ENCODE measurements at regions not wholly inside any gene's neighbourhood (a gene's known extent, or its start where the extent isn't known, plus 50 kb on each side); places are given as distances from the start of the nearest gene placed in this dataset.
"Not testable (repeated sequence)": the region's sequence is repeated elsewhere in the genome, so short reads cannot be mapped to it uniquely, and the experiment has no call there.

DNA sequence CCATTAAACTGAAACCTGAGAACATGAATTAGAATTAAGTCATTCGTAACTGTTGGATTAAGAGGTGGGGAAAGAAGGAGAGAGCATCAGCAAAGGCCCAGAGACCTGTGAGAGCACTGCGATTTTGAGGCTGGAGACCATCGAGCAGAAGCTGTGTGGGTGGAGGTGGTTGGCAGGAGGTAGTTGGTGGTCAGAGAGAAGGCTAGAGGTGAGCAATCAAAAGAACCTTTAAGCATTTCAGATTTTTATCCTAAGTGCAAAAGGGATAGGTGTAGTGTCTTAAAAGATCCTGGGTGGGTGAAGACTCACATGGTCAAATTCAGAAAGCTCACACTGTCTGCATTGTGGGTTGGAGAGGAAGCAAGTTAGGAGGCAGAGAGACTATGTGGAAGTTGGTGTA, 65.1 kb upstream of the TEX264 start:
- TF ChIP-seq EP300 (IDR thresholded peaks at IDR 0.05; ENCODE audit: low read depth) (no peak), POLR2A (IDR thresholded peaks at IDR 0.05) (no peak), POLR2AphosphoS5 (IDR thresholded peaks at IDR 0.05) (no peak)
- TF ChIP-seq, protein P1, sequence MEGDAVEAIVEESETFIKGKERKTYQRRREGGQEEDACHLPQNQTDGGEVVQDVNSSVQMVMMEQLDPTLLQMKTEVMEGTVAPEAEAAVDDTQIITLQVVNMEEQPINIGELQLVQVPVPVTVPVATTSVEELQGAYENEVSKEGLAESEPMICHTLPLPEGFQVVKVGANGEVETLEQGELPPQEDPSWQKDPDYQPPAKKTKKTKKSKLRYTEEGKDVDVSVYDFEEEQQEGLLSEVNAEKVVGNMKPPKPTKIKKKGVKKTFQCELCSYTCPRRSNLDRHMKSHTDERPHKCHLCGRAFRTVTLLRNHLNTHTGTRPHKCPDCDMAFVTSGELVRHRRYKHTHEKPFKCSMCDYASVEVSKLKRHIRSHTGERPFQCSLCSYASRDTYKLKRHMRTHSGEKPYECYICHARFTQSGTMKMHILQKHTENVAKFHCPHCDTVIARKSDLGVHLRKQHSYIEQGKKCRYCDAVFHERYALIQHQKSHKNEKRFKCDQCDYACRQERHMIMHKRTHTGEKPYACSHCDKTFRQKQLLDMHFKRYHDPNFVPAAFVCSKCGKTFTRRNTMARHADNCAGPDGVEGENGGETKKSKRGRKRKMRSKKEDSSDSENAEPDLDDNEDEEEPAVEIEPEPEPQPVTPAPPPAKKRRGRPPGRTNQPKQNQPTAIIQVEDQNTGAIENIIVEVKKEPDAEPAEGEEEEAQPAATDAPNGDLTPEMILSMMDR (IDR thresholded peaks at IDR 0.05) = no peak
- no peaks in the 10 kb centered on the region for H3K27me3 ChIP-seq
- intact Hi-C loops (cut with DNase I; ENCODE audit: low total_unique reads) = no loop called here
- in situ Hi-C loops (cut with MboI; ENCODE audit: low pct_ligation_motif_present in 1 of 4, low pct_unique_long_range_greater_than_20kb in 1 of 4, low sequenced_read_pairs in 3 of 4) = no loop called here
- H3K4me1 ChIP-seq = no peaks in the 10 kb centered on the region
- H3K9me3 ChIP-seq = no peaks in the 10 kb centered on the region
- no peaks in the 10 kb centered on the region for H3K36me3 ChIP-seq
- H3K27ac ChIP-seq = no peak overlapping the region
- H3K4me3 ChIP-seq = no peak overlapping the region
- WGBS, 2 donors (ENCODE audit: low coverage in 1 of 2) = 84 to 86% methylated on average over 2 to 3 of the region's 3 CpGs
- no peak for DNase-seq

DNA sequence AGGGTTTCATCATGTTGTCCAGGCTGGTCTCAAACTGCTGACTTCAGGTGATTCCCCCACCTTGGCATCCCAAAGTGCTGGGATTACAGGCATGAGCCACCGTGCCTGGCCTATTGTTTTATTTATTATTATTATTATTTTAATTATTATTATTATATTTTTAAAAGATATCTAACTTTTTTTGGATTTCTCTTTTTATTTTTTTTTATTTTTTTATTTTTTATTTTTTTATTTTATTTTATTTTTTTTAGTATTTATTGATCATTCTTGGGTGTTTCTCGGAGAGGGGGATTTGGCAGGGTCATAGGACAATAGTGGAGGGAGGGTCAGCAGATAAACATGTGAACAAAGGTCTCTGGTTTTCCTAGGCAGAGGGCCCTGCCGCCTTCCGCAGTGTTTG, 64.2 kb upstream of the TEX264 start:
- H3K27me3 ChIP-seq; H3K4me3 ChIP-seq; DNase-seq; H3K4me1 ChIP-seq; in situ Hi-C loops (cut with MboI; ENCODE audit: low pct_ligation_motif_present in 1 of 4, low pct_unique_long_range_greater_than_20kb in 1 of 4, low sequenced_read_pairs in 3 of 4); H3K9me3 ChIP-seq; H3K27ac ChIP-seq; intact Hi-C loops (cut with DNase I; ENCODE audit: low total_unique reads); H3K36me3 ChIP-seq: not testable (repeated sequence)
- WGBS, 2 donors (ENCODE audit: low coverage in 1 of 2) = 87 to 96% methylated on average over 4 of the region's 4 CpGs

DNA sequence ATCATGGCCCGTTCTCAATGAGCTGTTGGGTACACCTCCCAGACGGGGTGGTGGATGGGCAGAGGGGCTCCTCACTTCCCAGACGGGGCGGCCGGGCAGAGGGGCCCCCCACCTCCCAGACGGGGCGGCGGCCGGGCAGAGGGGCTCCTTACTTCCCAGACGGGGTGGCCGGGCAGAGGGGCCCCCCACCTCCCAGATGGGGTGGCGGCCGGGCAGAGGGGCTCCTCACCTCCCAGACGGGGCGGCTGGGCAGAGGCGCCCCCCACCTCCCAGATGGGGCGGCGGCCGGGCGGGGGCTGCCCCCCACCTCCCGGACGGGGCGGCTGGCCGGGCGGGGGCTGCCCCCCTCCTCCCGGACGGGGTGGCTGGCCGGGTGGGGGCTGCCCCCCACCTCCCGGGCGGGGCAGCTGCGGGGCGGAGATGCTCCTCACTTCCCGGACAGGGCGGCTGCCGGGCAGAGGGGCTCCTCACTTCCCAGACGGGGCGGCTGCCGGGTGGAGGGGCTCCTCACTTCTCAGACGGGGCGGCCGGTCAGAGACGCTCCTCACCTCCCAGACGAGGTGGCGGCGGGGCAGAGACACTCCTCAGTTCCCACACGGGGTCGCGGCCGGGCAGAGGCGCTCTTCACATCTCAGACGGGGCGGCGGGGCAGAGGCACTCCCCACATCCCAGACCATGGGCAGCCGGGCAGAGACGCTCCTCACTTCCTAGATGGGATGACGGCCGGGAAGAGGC, 63.3 kb upstream of the TEX264 start:
- H3K27me3 ChIP-seq; intact Hi-C loops (cut with DNase I; ENCODE audit: low total_unique reads); H3K9me3 ChIP-seq; H3K4me1 ChIP-seq; H3K36me3 ChIP-seq; H3K27ac ChIP-seq; H3K4me3 ChIP-seq; in situ Hi-C loops (cut with MboI; ENCODE audit: low pct_ligation_motif_present in 1 of 4, low pct_unique_long_range_greater_than_20kb in 1 of 4, low sequenced_read_pairs in 3 of 4); DNase-seq: not testable (repeated sequence)
- WGBS, 2 donors (ENCODE audit: low coverage in 1 of 2) = 98% methylated on average over 31 of the region's 57 CpGs; no CpG with 5 or more reads in 1 of the 2 donors

DNA sequence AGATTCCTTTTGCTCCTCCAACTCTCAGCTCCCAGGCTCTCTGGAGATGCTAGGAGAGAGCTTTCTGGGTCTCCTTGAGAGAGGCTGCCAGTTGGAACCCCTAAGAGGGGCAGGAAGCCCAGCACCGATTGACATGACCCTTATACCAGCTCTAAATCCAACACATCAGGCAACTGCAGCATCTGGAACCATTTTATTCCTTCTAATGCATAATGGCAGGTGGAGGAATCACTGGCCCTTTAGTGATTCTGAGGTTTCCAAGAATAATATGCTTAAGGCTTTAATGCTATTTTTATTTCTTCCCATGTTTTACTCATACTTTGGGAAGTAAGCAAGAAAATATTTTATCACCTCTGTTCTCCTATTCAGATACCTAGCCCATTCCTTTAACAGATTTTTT, 60.3 kb upstream of the TEX264 start:
- Histone ChIP-seq H3K27ac (no peak overlapping the region), H3K27me3 (no peaks in the 10 kb centered on the region), H3K4me1 (no peaks in the 10 kb centered on the region), H3K9me3 (no peaks in the 10 kb centered on the region), H3K36me3 (no peaks in the 10 kb centered on the region), H3K4me3 (no peak overlapping the region)
- no peak for DNase-seq
- WGBS, 2 donors (ENCODE audit: low coverage in 1 of 2) = 93 to 100% methylated on average over 1 of the region's 1 CpG
- TF ChIP-seq, protein P1 (IDR thresholded peaks at IDR 0.05) = no peak
- no peak for TF ChIP-seq POLR2A (IDR thresholded peaks at IDR 0.05)
- no peak for TF ChIP-seq EP300 (IDR thresholded peaks at IDR 0.05; ENCODE audit: low read depth)
- TF ChIP-seq POLR2AphosphoS5 (IDR thresholded peaks at IDR 0.05) = no peak
- in situ Hi-C loops (cut with MboI; ENCODE audit: low pct_ligation_motif_present in 1 of 4, low pct_unique_long_range_greater_than_20kb in 1 of 4, low sequenced_read_pairs in 3 of 4) = no loop called here
- intact Hi-C loops (cut with DNase I; ENCODE audit: low total_unique reads) = no loop called here

DNA sequence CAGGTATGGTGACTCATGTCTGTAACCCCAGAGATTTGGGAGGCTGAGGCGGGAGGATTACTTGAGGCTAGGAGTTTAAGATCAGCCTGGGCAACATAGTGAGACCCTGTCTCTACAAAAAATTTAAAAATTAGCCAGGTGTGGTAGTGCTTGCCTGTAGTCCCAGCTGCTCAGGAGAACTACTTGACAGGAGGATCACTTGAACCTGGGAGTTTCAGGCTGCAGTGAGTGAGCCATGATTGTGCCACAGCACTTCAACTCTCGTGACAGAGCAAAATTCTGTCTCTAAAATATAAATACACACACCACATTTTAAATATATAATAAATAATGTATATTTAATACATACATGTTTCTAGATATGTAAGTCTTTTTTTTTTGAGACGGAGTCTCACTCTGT, 53.5 kb upstream of the TEX264 start:
- H3K9me3 ChIP-seq = no peaks in the 10 kb centered on the region
- intact Hi-C loops (cut with DNase I; ENCODE audit: low total_unique reads) = no loop called here
- H3K27me3 ChIP-seq = no peaks in the 10 kb centered on the region
- H3K4me3 ChIP-seq = no peak overlapping the region
- no peak overlapping the region for H3K27ac ChIP-seq
- peaks cover 0 to 38% (median 11%) of the 10 kb centered on the region in 4 donors for H3K4me1 ChIP-seq
- in situ Hi-C loops (cut with MboI; ENCODE audit: low pct_ligation_motif_present in 1 of 4, low pct_unique_long_range_greater_than_20kb in 1 of 4, low sequenced_read_pairs in 3 of 4) = no loop called here
- WGBS, 2 donors (ENCODE audit: low coverage in 1 of 2) = 96 to 97% methylated on average over 3 of the region's 3 CpGs
- TF ChIP-seq POLR2A (IDR thresholded peaks at IDR 0.05) (no peak), POLR2AphosphoS5 (IDR thresholded peaks at IDR 0.05) (no peak), EP300 (IDR thresholded peaks at IDR 0.05; ENCODE audit: low read depth) (no peak)
- TF ChIP-seq, protein P1 (IDR thresholded peaks at IDR 0.05) = no peak
- DNase-seq = no peak
- no peaks in the 10 kb centered on the region for H3K36me3 ChIP-seq

DNA sequence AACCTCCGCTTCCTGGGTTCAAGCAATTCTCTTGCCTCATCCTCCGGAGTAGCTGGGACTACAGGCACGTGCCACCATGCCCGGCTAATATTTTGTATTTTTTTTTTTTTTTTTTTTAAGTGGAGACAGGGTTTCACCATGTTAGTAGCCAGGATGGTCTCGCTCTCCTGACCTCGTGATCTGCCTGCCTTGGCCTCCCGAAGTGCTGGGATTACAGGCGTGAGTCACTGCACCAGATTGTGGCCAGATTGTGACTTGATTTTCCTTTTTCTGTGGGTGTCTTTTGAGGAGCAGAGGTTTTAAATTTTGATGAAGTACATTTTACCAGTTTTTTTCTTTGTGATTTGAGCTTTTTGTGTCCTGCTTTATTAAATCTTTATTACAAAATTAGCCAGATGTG, 53.0 kb upstream of the TEX264 start:
- H3K36me3 ChIP-seq; H3K9me3 ChIP-seq; intact Hi-C loops (cut with DNase I; ENCODE audit: low total_unique reads); in situ Hi-C loops (cut with MboI; ENCODE audit: low pct_ligation_motif_present in 1 of 4, low pct_unique_long_range_greater_than_20kb in 1 of 4, low sequenced_read_pairs in 3 of 4); H3K27me3 ChIP-seq; DNase-seq; H3K4me3 ChIP-seq: not testable (repeated sequence)
- WGBS, 2 donors (ENCODE audit: low coverage in 1 of 2) = 86 to 88% methylated on average over 4 to 8 of the region's 8 CpGs
- peak overlapping the region in 3 of 4 donors; percentile 24 to 71 (median 66) for H3K27ac ChIP-seq
- H3K4me1 ChIP-seq = peaks cover 3 to 38% (median 12%) of the 10 kb centered on the region in 4 donors

Measured in transverse colon (tissue), 4 donors.